NCI-H1105 (cell line): ENCODE measurements at regions not wholly inside any gene's neighbourhood (a gene's known extent, or its start where the extent isn't known, plus 50 kb on each side); places are given as distances from the start of the nearest gene placed in this dataset.
"Not testable (repeated sequence)": the region's sequence is repeated elsewhere in the genome, so short reads cannot be mapped to it uniquely, and the experiment has no call there.

Experiments used
- DNase-seq: peaks from one replicate; lab custom pipeline; 2025; lab: John Stamatoyannopoulos, UW

GRCh38 chr3:150129166-150129565 is 158.5 kb upstream of the PFN2 start:
- DNase-seq = no peak

- DNase-seq = no peak
Measured at GRCh38 chr3:150128126-150128525, 157.4 kb upstream of the PFN2 start.

GRCh38 chr3:150127011-150127490 is 156.4 kb upstream of the PFN2 start:
- DNase-seq = no peak

DNA sequence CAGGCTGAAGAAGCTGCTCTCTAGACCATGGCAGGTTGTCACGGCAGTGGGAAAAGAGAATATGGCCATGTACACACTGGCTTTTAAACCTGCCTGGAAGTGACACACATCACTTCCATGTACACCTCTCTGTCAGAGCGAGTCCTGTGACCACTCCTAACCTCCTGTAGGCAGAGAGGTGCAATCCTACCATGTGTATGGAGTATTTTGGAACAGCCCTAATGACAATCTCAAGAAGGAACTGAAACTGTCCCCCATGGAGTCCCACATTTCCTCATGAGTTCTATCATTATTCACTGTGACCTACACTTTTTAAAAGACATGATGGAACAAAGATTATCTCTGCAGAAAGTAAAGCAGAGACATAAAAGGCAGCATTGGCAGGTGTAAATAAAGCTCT is 153.4 kb upstream of the PFN2 start:
- no peak for DNase-seq

DNA sequence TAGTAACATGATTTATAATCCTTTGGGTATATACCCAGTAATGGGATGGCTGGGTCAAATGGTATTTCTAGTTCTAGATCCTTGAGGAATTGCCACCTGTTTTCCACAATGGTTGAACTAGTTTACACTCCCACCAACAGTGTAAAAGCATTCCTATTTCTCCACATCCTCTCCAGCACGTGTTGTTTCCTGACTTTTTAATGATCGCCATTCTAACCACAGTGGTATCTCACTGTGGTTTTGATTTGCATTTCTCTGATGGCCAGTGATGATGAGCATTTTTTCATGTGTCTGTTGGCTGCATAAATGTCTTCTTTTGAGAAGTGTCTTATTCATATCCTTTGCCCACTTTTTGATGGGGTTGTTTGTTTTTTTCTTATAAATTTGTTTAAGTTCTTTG is 152.6 kb upstream of the PFN2 start:
- DNase-seq = not testable (repeated sequence)

DNA sequence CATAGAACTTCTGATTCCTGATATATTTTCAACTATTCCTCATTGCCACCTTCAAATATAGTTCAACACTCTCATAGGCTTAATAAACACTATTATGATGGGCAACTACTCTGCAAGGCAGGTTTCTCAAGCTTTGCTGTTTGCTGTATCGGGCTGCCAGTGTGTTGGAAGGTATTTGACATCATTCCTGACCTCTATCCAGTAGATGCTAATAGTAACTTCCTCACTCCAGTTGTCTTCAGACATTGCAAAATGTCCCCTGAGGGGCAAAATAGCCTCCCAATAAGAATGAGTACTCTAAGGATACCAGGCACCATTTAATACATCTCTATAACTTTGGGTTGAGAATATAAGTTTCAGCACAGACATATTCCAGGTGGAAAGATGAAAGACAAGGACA is 147.5 kb upstream of the PFN2 start:
- DNase-seq = no peak

DNA sequence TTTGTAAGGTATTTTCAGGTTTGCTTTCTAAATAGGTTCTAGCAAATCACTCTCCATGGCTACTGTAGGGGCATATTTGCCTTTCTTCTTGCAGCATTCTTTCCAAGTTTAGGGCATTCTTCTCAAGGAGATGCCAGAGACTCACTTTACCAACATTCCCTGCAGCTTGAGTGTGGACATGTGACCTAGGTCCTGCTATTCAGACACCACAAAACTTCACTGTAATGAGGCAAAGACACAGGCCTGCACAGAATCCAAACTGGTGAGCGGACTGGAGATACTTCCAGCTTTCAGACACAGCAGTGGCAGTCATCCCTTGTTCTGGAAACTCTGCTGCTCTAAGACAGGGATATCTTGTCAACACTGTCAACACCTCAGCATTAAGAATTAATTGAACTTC is 146.4 kb upstream of the PFN2 start:
- DNase-seq = no peak

GRCh38 chr3:150116196-150116595 is 145.5 kb upstream of the PFN2 start:
- no peak for DNase-seq

- DNase-seq = no peak
Measured at GRCh38 chr3:150114873-150115540, 144.3 kb upstream of the PFN2 start.

GRCh38 chr3:150114273-150114672 is 143.6 kb upstream of the PFN2 start:
- no peak for DNase-seq

DNA sequence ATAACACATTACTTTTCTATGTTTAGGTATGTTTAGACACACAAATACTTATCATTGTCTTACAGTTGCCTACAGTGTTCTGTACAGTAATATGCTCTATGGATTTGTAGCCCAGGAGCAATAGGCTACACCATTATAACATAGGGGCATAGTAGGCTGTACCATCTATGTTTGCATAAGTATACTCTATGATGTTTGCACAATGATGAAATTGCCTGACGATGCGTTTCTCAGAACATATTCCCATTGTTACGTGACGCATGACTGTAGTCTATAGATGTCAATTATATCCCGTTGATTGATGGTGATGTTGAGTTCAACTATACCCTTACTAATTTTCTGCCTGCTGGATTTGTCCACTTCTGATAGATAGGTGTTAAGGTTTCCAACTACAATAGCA is 139.4 kb upstream of the PFN2 start:
- no peak for DNase-seq

GRCh38 chr3:150107429-150108175 is 136.9 kb upstream of the PFN2 start:
- no peak for DNase-seq

DNA sequence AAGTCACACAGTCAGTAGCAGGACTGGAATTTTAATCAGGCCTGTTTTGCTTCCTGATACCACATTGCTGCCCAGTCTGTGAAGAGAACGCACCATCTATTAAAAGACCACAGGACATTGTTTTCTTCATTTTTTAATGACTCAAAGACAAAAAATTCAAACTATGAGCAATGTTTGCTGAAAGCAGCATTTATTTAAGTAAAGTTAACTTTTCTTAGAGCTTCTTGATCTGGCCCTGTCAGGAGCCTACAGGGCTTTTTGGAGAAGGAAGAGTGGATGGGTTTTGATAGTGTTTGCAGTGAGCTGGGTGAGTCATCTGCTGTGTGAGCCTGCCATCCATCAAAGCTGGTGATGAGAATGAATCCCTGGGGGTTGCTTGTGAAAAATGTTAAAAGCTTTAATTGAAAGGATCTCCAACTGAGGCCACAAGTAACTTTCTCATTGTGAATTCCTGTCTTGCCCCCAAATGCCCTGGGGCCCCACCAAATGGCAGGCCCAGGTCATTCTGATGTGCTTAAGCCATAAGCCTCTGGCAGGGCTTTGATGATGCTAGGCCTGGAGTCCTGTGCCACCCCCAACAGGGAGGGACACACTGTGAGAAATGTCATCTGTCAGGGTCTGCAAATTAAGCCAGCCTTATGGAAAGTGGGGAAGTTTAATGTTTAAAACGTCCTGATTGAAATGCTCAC is 136.2 kb upstream of the PFN2 start:
- DNase-seq = no peak

DNA sequence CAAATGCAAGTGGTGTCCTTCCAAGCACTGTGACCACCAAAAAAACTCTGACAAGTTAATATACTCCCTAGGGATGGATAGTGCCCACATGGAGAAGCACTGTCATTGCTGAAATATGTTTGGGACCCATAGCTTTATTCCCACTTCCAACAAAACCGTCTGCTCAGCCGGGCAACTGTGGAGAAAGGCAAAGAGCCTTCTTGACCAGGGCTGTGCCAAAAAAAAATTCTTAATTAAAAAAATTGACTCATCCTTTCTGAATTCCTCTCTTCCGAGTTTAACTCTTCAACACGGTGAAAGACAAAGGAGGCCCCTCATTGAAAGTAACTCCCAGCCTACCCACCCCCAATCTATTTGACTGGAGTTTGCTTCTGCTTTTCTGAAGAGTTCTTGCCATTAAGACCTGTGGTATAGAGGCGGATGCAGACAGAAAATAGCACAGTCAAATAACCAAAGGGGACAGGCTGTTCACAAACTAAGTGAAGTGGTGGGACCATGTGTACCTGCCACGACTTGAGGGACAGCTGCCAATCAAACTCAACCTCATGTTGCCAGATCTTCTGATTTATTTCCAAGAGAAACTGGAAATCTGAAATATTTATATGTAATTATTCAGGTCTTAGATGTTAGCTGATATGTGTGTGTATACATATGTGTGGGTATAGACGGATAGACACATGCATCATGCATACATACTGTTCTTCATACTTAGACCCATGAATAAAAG is 135.4 kb upstream of the PFN2 start:
- no peak for DNase-seq

GRCh38 chr3:150105025-150105424 is 134.3 kb upstream of the PFN2 start:
- no peak for DNase-seq

DNA sequence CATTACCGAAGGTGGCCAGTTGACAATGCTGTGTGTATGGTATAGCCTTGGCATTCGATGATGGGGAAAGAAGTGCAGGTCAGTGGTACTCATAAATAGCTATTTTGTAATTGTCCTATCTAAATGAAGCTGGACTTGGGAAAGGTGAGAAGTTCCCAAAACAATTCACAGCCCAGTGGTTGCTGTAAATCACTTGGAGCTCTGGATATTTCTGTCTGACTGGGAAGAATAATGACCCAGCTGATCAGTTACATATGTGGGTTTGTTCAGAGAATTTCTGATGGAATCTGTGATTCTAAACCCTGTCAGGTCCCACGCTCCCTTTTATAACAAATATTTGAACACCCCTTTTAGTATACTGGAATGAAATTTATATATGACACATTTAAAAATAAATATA is 133.9 kb upstream of the PFN2 start:
- no peak for DNase-seq

DNA sequence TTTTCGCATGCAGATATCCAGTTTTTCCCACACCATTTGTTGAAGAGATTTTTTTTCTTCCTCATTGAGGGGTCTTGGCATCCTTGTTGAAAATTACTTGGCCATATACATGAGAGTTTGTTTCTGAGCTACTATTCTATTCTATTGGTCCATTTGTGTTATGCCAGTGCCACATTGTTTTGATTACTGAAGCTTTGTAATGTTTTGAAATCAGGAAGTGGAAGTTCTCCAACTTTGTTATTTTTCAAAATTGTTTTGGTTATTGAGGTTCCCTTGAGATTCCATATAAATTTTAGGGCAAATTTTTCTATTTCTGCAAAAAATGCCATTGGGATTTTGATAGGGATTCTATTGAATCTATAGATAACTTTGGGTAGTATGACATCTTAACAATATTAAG is 130.3 kb upstream of the PFN2 start:
- DNase-seq = no peak

DNA sequence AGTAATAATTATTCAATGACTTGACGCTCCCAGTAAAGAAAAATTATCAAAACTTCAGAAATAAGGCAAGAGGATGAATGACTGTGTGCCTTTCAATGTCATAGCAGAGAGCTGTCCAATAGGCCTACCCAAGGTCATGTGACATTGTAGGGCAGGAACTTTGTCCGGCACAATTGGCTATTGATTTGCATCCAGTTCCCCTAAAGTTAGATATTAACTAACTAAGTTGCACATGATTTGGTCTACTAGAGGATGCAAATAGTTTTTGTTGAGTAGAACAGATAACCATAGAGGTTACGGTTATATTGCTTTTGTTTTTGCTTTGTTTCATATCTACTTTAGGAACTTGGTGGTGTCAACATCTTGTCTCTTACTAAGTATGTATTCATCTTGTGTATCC is 127.9 kb upstream of the PFN2 start:
- DNase-seq = no peak

DNA sequence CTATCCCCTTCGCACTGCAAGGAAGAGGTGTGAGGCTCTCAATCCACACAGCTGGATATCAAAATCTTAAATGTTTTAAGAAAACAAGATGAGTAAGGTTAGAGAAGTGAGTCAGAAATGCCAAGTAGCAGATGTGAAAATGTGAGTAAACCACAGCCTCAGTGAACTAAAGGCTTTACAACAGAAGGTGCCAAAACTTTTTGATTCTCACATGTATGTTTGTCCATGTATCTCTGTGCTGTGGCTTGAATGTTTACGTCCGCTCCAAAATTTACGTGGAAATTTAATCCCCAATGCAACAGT is 126.8 kb upstream of the PFN2 start:
- no peak for DNase-seq

GRCh38 chr3:150096700-150097587 is 126.2 kb upstream of the PFN2 start:
- DNase-seq = no peak

- DNase-seq = peak; percentile 31
Measured at GRCh38 chr3:150094150-150094933, 123.6 kb upstream of the PFN2 start.
